CD4-positive, alpha-beta T cell treated with Interleukin-1 beta for 1 hour (primary cell): ENCODE measurements at regions not wholly inside any gene's neighbourhood (a gene's known extent, or its start where the extent isn't known, plus 50 kb on each side); places are given as distances from the start of the nearest gene placed in this dataset.
"Not testable (repeated sequence)": the region's sequence is repeated elsewhere in the genome, so short reads cannot be mapped to it uniquely, and the experiment has no call there.

Experiments used
- DNase-seq, 2 donors: peaks; one replicate each; pipeline ENCODE4 v3.0.0-alpha.2; 2020 to 2022

DNA sequence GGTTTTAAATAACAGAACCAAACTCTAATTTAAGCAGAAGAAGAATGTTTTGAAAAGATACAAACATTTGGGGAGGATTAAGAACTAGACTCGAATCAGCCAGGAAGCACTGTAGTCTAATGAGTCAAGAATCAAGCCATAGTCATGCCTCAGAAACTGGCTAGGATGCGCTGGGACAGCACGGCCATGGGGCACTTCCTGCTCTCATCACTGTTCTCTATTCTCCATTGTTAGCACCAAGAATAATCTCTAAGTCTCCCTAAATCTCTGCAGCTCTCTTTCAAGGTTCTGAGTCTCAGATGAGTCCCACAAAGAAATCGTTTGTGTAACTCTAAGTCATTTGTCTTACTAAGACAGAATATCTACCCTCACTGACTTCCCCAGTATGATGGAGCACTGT is 399.0 kb upstream of the KCNMB2 start:
- DNase-seq = no peak

DNA sequence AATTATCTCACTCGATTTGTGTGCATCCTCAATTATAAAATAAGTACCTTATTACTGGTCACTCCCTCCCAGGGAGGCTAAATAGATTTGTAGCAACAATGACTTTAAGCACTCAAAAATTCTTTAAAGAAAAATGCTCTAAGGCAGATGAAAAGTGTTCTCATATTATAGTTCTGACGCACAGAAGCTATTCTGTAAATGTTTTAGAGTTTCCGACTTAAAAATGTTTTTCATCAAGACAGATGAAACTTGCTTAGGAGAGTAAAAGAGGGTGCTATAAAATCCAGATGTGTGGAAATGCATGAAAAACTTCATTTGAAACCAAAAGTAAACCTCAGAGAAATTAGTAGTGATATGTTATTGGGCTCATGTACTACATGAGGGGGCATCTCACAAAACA is 398.4 kb upstream of the KCNMB2 start:
- DNase-seq = no peak

- DNase-seq = no peak
These were observed 397.1 kb upstream of the KCNMB2 start for GRCh38 chr3:178139116-178139515.

- no peak for DNase-seq
These were observed 395.5 kb upstream of the KCNMB2 start for GRCh38 chr3:178140531-178141304.

DNA sequence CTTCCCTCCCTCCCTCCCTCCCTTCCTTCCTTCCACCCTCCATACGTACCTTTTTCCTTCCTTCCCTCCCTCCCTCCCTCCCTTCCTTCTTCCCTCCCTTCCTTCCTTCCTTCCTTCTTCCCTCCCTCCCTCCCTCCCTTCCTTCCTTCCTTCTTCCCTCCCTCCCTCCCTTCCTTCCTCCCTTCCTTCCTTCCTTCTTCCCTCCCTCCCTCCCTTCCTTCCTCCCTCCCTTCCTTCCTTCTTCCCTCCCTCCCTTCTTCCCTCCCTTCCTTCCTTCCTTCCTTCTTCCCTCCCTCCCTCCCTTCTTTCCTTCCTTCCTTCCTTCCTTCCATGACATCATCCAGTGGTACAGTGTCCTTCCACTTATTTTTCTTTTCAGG is 394.9 kb upstream of the KCNMB2 start:
- DNase-seq = not testable (repeated sequence)

- DNase-seq = no peak
These were observed 389.8 kb upstream of the KCNMB2 start for GRCh38 chr3:178146406-178146831.

DNA sequence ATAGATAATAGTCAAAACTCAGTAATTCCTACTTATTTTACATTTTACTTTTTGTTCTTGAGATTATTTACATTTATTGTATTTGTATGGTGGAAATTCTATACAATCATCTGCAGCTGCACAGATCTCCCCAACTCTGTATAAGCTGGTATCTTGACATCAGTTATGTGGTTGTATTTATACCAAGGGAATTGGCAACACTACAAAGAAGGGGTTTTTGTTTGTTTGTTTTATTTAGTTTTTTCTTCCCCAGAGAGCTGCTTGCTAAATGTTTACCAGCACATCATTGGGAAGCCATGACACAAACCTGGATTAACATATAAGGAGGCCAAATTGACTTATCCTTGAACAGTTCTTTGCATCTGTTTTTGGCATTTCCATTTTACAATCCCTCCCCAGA is 389.2 kb upstream of the KCNMB2 start:
- DNase-seq = no peak

DNA sequence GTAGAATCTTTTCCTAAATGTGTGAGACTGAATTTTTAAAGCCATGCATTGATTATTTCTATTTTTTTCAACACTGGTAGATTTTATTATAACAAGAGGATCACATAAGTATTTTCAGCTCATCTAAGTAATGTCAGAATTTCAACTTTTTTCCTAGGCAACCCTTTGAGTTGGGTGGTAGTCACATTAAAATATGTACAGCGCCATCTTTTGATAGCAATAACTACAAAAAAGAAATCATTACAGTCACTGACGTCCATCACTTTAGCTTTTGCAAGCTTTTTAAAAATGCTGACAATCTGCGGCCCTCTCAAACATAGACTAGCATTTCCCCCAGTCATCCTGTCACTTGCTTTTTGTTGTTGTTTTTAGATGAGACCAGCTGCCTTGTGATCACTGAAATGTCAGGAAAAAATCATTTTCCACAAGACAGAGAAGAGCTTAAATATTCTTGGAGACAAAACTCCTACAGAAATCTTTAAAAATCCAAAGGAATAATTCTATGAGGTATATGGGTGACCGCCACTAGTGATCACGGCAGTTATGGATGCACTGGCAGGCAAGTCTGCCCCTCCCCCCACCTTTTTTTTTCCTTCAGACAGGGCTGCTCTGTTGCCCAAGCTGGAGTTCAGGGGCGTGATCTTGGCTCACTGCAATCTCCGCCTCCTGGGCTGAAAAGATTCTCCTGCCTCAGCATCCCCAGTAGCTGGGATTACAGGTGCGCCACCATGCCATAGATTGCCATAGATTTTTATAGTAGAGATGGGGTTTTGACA is 384.0 kb upstream of the KCNMB2 start:
- no peak for DNase-seq

DNA sequence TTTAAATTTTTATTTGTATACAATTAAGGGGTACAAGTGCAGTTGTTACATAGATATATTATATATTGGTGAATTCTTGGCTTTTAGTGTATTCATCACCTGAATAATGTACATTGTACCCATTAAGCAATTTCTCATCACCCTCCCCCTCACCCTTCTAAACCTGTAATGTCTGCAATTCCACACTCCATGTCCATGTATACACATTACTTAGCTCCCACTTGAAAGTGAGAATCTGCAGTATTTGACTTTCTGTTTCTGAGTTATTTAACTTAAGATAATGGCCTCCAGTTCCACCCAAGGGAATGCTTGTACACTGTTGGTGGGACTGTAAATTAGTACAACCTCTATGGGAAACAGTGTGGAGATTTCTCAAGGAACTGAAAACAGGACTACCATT is 383.2 kb upstream of the KCNMB2 start:
- DNase-seq = no peak

DNA sequence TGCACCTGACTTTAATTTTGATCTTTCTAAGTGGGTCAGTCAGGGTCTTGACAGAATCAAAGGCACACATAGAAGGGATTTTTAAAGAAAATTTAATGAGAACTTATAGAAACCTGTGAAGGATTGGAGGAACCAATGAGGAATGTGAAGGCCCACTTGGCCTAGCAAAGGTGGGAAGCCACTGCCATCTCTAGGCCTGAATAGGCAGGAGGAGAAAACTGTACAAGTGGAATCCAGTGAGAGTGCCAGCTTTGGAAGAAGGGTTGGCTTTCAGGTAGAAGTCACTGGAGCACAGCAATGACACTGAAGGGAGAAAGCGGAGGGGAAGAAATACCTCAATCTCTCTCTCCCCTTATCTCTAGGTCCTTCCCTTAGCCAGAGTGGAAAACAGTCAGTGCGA is 380.7 kb upstream of the KCNMB2 start:
- no peak for DNase-seq

DNA sequence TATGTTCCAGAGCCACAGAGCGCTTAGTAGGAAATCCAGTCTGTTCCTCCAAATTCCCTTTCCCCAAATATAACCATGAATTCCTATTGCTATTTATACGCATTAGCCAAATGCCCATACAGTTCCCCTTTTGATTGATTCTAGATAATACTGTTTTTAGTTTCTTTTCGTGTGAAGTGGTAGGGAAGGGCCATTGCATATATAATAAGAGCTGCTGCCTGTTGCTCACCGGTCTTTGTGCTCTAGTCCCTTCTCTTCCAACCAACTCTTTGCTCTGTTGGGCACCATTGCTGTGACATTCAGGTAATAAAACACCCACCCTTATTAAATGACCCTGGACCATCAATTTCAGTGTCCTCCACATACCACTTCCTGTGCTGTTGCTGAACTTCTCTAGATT is 379.9 kb upstream of the KCNMB2 start:
- DNase-seq = no peak

DNA sequence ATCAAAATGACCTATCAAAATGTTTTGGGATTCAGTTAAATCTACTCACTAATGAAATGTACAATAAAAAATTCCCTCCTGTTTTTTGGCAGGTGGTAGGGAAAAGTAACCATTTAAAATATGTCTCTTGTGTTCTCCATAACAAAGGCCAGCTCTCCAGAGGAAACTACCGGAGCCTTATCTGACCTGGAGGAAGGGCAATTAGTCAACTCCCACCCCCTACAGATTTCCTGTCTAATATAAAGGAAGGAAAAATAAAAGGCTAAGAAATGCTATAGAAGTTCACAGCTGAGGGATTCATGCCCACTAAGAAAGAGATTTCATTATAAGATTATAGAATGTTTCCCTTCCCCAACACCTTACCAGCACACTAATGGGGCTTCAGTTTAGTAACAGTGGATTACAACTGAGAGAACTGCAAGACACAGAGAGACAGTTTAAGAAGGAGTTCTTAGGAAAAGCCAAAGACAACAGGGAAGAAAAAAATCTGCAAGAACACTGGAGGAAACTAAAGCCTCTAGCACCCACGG is 376.5 kb upstream of the KCNMB2 start:
- DNase-seq = no peak

- no peak for DNase-seq
These were observed 366.8 kb upstream of the KCNMB2 start for GRCh38 chr3:178169421-178169820.

DNA sequence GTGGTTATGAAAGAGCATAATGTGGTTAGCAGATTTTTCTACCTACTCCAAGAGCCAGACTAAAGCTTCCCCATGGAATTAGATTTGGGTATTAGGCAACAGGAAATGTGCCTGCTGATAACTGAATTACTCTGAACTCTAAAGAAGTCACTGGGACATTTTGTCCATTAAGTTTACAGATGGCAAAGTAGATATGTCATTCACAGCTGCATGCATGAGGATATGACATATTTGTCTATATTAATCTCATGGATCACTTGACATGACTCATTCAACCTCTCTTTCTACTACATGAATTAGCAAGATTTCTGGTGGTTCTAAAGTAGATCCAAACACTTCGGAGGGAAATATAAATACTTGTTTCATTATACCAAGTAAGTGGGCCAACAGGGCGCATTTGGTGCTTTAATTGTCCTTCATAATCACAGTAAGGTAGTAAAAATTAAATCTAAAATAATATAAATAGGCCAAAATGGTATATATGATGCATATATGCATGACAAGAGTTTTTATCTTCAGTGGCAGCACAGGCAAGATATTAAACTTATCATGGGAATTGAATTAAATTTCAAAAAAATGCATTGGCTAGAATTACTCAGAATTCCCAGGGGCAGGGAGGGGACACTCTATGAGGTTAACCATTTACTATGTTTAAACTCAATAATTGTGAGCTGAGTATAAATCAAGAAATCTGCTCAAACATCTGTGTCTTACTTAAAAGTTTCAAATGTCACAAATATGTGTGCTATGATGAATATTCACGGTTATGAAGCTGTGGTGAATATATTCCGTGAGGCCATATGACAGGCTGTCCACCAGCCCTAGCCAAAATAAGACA is 365.3 kb upstream of the KCNMB2 start:
- DNase-seq = no peak

DNA sequence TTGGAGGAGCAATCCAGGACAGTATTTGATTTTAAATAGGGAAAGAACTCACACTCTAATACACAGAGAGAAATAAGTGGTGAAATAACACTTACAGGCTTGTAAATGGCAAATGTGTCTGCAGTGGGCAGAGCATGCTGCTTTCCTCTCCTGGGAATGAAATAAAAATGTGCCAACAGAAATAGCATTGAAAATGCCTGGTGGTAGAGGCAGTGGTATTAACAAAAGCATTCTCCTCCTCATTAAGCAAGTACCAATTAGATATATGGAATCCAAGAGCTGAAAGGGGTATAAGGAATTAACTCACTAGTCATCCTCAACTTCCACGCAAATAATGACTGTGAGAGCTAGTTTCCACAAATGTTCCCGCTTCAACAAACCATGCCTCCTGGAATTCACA is 364.1 kb upstream of the KCNMB2 start:
- no peak for DNase-seq

DNA sequence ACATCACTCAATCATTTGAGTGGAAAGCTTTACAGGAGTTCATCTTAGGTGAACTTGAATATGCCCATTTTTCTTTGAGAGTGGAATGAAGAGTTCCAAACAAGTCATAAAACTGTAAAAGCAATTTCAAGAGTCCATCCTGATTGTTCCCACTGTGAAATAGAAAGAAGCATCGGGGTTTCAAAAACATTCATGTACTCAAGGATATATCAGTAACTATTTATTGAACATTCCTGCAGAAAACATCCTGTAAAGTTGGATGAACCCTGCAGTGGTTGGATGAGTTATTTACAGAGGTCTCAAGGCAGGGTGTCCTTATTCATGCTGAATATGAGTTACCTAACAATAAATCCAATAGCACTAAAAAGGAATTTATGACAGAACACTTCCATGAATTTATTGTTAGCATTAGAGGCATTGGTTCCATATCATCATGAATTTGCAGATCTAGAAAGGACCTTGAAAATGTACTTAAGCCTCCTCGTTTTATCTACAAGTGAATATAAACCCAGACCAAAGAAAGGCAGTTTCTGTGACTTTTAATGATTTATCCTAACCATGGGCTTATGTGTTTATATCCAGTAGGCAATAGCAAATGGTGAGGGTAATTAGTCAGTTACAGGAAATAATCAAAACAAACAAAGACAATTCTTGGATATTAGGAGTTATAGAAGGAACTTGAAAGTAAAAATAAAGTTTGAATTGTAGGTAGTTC is 361.9 kb upstream of the KCNMB2 start:
- DNase-seq = no peak

GRCh38 chr3:178181088-178181487 is 355.1 kb upstream of the KCNMB2 start:
- DNase-seq = no peak

DNA sequence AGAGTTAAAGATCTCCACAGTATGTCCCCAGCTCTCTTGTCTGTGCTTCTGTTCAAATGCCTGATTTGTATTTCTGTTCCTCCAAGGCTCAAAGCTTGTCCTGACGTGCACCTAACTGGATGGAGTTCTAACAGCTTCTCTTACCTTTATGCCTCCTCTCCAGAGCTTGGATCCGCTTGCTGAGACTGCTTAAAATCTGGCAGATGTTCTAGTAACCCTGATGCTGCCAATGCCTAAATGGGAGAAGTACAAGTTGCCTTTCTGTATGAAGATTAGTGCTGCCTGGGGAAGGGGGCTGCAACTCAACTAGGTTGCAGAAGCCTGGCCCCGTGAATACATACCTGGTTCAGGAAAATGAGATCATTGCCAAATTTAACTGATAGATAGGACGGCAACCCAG is 354.5 kb upstream of the KCNMB2 start:
- no peak for DNase-seq

DNA sequence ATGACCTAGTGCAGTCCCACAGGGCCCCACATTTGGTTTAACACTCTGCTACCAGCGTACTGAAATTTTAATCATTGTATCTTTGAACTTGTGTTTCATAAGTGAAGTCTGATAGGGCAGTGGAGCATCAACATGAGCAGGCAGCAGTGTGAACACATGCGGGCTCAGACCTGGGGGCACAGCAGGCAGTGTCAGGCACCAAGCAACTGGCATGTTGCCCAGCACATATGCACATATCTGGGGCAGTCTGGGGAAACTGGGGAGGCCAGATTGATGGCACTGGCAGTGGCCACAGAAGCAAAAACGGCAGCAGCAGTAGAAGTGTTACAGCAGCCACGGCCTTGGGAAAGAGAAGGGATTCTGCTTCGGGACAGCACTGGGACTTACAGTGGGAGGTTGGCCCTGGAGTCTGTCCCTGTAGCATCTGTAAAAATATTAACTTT is 353.9 kb upstream of the KCNMB2 start:
- no peak for DNase-seq

DNA sequence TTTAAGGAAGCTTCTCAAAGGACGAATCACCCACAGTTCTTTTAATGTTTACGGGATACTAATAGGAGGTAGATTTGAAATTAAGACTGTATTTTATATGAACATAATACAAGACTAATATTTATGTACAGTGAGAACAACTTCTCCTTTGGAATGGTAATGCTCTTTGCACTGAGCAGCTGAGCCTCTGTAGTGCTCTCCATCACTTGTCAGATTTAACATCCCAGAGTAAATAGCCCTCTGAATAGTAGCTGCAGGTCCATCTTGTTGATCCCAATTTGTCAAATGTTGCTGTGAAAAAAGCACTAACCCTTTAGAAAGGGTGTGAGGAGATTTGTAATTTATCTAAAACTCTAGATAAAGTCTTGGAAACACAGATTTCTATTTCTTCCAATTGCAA is 351.4 kb upstream of the KCNMB2 start:
- no peak for DNase-seq

DNA sequence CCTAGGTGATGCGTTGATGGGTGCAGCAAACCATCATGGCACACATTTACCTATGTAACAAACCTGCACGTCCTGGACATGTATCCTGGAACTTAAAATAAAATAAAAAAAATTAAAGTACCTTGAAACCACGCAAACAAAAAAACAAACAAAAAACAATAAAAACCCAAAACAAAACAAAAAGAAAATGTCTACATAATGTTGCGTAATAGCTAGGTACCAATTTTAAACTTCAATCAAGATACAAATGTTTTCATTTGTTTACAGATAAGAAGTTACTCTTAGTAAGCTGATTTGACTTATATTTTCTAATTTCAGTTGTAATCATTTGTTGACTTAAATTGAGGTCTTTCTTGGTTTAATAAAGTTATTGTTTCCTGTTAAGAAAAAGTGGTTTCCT is 349.6 kb upstream of the KCNMB2 start:
- no peak for DNase-seq

DNA sequence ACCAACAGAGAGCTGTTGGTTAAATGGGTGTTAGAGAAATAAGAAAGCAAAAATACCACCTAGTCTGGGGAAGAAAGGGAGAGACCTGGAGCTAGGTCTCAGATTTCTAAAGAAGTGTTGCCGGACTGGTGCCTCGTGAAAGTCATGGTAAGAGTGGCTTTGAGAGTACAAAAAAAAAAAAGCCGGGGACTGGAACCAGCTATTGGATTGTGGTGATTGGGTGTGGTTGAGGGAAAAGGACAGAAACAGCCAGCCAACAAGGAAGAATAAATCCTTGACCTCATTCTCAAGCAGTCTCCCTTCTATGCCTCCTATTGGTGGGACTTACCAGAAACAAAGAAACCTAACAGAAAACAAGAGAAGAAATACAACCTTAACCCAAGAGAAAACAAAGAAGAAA is 346.4 kb upstream of the KCNMB2 start:
- no peak for DNase-seq

GRCh38 chr3:178193846-178194245 is 342.4 kb upstream of the KCNMB2 start:
- no peak for DNase-seq
